Head of caudate nucleus (tissue), 42 donors: ENCODE measurements at regions not wholly inside any gene's neighbourhood (a gene's known extent, or its start where the extent isn't known, plus 50 kb on each side); places are given as distances from the start of the nearest gene placed in this dataset.
"Not testable (repeated sequence)": the region's sequence is repeated elsewhere in the genome, so short reads cannot be mapped to it uniquely, and the experiment has no call there.

Experiments used
- DNase-seq, 42 donors: peaks; one replicate each; pipeline versions ENCODE4 v3.0.0 to v3.0.0-alpha.2; 2020 to 2021; ENCODE audit warnings: mixed read lengths in 7 of 42
- intact Hi-C: fragments of 100-400 bp; cut with DNase I; formaldehyde crosslinking; loops from one replicate; pipeline ENCODE4 v1.15.0; 2022

GRCh38 chr20:51153867-51154707 is 131.2 kb upstream of the KCNG1 start:
- intact Hi-C loops, result no loop called here

GRCh38 chr20:51148941-51149340 is 126.0 kb upstream of the KCNG1 start:
- DNase-seq, result no peak
- intact Hi-C loops, result no loop called here

More at GRCh38 chr20:51153867-51154707, 131.2 kb upstream of the KCNG1 start:
- peak in 1 of 42 donors; percentile 29 for DNase-seq

- peak in 1 of 42 donors; percentile 17 for DNase-seq
- intact Hi-C loops, result no loop called here
These were observed 121.6 kb upstream of the KCNG1 start for GRCh38 chr20:51144476-51144875.

- intact Hi-C loops, result no loop called here
- no peak for DNase-seq
These were observed 120.7 kb upstream of the KCNG1 start for GRCh38 chr20:51143652-51144051.

- DNase-seq, result no peak
- intact Hi-C loops, result no loop called here
These were observed 119.5 kb upstream of the KCNG1 start for GRCh38 chr20:51142448-51142847.

GRCh38 chr20:51140671-51141070 is 117.8 kb upstream of the KCNG1 start:
- peak in 1 of 42 donors; percentile 1 for DNase-seq
- intact Hi-C loops, result no loop called here

- no peak for DNase-seq
- intact Hi-C loops, result no loop called here
These were observed 117.0 kb upstream of the KCNG1 start for GRCh38 chr20:51139891-51140290.

GRCh38 chr20:51138576-51138975 is 115.7 kb upstream of the KCNG1 start:
- intact Hi-C loops, result no loop called here
- DNase-seq, result no peak

- DNase-seq, result no peak
- intact Hi-C loops, result no loop called here
These were observed 114.6 kb upstream of the KCNG1 start for GRCh38 chr20:51137461-51137860.

- no peak for DNase-seq
- intact Hi-C loops, result no loop called here
These were observed 113.2 kb upstream of the KCNG1 start for GRCh38 chr20:51135926-51136715.

GRCh38 chr20:51134405-51134804 is 111.5 kb upstream of the KCNG1 start:
- intact Hi-C loops, result no loop called here

GRCh38 chr20:51132279-51132678 is 109.4 kb upstream of the KCNG1 start:
- intact Hi-C loops, result no loop called here
- no peak for DNase-seq

More at GRCh38 chr20:51134405-51134804, 111.5 kb upstream of the KCNG1 start:
- DNase-seq, result no peak

GRCh38 chr20:51131811-51132210 is 108.9 kb upstream of the KCNG1 start:
- no peak for DNase-seq
- intact Hi-C loops, result no loop called here

GRCh38 chr20:51129147-51129776 is 106.4 kb upstream of the KCNG1 start:
- intact Hi-C loops, result no loop called here
- no peak for DNase-seq

GRCh38 chr20:51128198-51128597 is 105.3 kb upstream of the KCNG1 start:
- intact Hi-C loops, result no loop called here
- DNase-seq, result no peak

GRCh38 chr20:51127713-51128112 is 104.8 kb upstream of the KCNG1 start:
- DNase-seq, result no peak
- intact Hi-C loops, result no loop called here

- intact Hi-C loops, result no loop called here
- no peak for DNase-seq
These were observed 103.4 kb upstream of the KCNG1 start for GRCh38 chr20:51126337-51126736.

- intact Hi-C loops, result no loop called here
- peak in 1 of 42 donors; percentile 4 for DNase-seq
These were observed 102.9 kb upstream of the KCNG1 start for GRCh38 chr20:51125780-51126179.

GRCh38 chr20:51125105-51125504 is 102.2 kb upstream of the KCNG1 start:
- DNase-seq, result no peak
- intact Hi-C loops, result no loop called here

- DNase-seq, intact Hi-C loops: not testable (repeated sequence)
These were observed 101.0 kb upstream of the KCNG1 start for GRCh38 chr20:51123887-51124286.
